ENCODE measurements at regions not wholly inside any gene's neighbourhood (a gene's known extent, or its start where the extent isn't known, plus 50 kb on each side); places are given as distances from the start of the nearest gene placed in this dataset.
"Not testable (repeated sequence)": the region's sequence is repeated elsewhere in the genome, so short reads cannot be mapped to it uniquely, and the experiment has no call there.

- intact Hi-C loops (cut with micrococcal nuclease) = no loop called here
- peaks cover 1% of the 10 kb centered on the region for H3K36me3 ChIP-seq (ENCODE audit: control insufficient read depth, insufficient read depth, low read length)
- peaks cover 43% of the 10 kb centered on the region for H3K4me1 ChIP-seq (ENCODE audit: control insufficient read depth, insufficient read depth, low read length)
- TF ChIP-seq CTCF (IDR thresholded peaks at IDR 0.05) = no peak
- H3K27me3 ChIP-seq (ENCODE audit: control insufficient read depth, insufficient read depth, low read length) = no peaks in the 10 kb centered on the region
- H3K9me3 ChIP-seq (ENCODE audit: control insufficient read depth, insufficient read depth, low read length) = no peaks in the 10 kb centered on the region
- no peak overlapping the region for H3K4me3 Mint-ChIP-seq
- H3K27ac Mint-ChIP-seq = peak overlapping the region; percentile 94 to 96
- no peaks in the 10 kb centered on the region for H3K27me3 Mint-ChIP-seq (ENCODE audit: low read depth in 2 of 2)
- ATAC-seq = no peak
- H3K9me3 Mint-ChIP-seq = no peaks in the 10 kb centered on the region
- no peak overlapping the region for H3K4me3 ChIP-seq (ENCODE audit: low read length)
- H3K36me3 Mint-ChIP-seq = no peaks in the 10 kb centered on the region
- no peak for DNase-seq
- 94% methylated on average over 15 of the region's 15 CpGs for WGBS (ENCODE audit: insufficient coverage)
- H3K27ac ChIP-seq (ENCODE audit: low read length) = no peak overlapping the region
- peaks cover 61 to 71% of the 10 kb centered on the region in 2 donors for H3K4me1 Mint-ChIP-seq
These were observed 161.4 kb downstream of the LAT start for GRCh38 chr16:29146266-29146665.

DNA sequence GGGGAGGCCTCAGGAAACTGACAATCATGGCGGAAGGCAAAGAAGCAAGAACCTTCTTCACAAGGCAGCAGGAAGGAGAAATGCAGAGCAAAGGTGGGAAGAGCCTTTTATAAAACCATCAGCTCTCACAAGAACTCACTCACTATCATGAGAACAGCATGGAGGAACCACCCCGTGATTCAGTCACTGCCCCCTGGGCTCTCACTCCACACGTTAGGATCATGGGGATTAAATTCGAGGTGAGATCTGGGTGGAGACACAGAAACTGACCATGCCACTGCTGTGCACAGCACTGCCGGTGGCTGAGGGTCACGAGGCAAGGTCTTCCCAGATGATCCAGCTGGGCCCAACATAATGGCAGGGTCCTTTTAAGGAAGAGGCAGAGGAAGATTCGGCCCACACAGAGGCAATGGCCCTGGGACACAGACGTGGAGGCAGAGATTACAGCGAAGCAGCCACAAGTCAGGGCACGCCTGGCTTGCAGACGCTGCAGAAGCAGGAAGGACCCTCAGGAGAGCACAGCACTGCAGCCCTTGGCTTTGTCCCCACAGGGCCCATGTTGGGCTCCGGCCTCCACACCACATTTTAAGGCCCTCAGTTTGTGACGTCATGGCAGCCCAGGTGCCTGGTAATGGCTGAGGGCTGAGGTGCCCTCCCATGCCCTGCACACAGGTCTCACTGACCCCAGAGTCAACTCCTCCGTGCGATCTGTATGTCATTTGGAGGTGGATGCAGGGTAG lies 160.8 kb downstream of the LAT start:
- ATAC-seq; H3K36me3 ChIP-seq (ENCODE audit: control insufficient read depth, insufficient read depth, low read length); H3K27me3 Mint-ChIP-seq (ENCODE audit: low read depth in 2 of 2); intact Hi-C loops (cut with micrococcal nuclease); H3K4me3 Mint-ChIP-seq; H3K4me3 ChIP-seq (ENCODE audit: low read length); H3K36me3 Mint-ChIP-seq; H3K9me3 Mint-ChIP-seq; H3K27me3 ChIP-seq (ENCODE audit: control insufficient read depth, insufficient read depth, low read length); H3K9me3 ChIP-seq (ENCODE audit: control insufficient read depth, insufficient read depth, low read length); DNase-seq; H3K27ac ChIP-seq (ENCODE audit: low read length): not testable (repeated sequence)
- peaks cover 61 to 70% of the 10 kb centered on the region in 2 donors for H3K4me1 Mint-ChIP-seq
- 94% methylated on average over 15 of the region's 15 CpGs for WGBS (ENCODE audit: insufficient coverage)
- H3K4me1 ChIP-seq (ENCODE audit: control insufficient read depth, insufficient read depth, low read length) = peaks cover 39% of the 10 kb centered on the region
- H3K27ac Mint-ChIP-seq = peak overlapping the region; percentile 94 to 96

DNA sequence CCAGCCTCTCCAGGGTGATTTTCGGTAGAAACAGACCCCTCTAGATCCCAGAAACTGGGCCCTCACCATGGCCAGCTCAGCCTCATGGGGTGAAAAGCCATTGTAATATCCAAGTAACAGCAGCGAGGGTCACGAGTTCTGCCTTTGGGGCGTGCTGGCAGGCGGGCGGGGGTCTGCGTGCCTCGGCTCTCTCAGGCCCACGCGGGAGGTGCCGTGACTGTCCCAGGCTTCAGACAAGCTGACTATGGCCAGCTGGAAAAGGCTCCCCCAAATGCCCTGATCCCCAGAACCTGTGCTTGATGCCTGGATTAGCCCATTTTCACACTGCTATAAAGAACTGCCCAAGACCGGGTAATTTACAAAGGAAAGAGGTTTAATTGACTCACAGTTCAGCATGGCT lies 160.2 kb downstream of the LAT start:
- intact Hi-C loops (cut with micrococcal nuclease); H3K9me3 ChIP-seq (ENCODE audit: control insufficient read depth, insufficient read depth, low read length); ATAC-seq; H3K27me3 Mint-ChIP-seq (ENCODE audit: low read depth in 2 of 2); H3K27ac ChIP-seq (ENCODE audit: low read length); H3K27me3 ChIP-seq (ENCODE audit: control insufficient read depth, insufficient read depth, low read length); H3K4me3 Mint-ChIP-seq; DNase-seq; H3K9me3 Mint-ChIP-seq; H3K36me3 Mint-ChIP-seq; H3K4me3 ChIP-seq (ENCODE audit: low read length); H3K36me3 ChIP-seq (ENCODE audit: control insufficient read depth, insufficient read depth, low read length): not testable (repeated sequence)
- Mint-ChIP-seq H3K4me1 (peaks cover 55 to 68% of the 10 kb centered on the region in 2 donors), H3K27ac (peak overlapping the region; percentile 94 to 96)
- H3K4me1 ChIP-seq (ENCODE audit: control insufficient read depth, insufficient read depth, low read length) = peaks cover 36% of the 10 kb centered on the region
- over 99% methylated on average over 10 of the region's 12 CpGs for WGBS (ENCODE audit: insufficient coverage)

DNA sequence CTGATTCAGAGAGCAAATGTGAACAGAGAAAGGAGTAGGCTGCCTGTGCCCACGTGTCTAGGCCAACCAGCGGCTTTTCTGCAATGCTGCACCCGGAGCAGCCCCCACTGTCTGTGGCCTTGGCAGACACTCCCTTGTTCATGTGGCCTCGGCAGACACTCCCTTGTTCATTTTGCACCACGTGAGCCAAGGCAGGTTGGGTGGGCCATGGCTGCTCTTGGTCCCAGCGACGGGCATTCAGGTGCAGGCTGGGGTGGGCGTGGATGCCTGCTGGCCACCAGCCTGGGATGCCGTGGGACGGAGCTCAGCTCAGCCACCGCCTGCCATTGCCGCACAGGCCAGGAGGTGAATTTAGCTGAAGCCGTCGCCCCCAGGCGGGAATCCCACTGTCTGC lies 159.8 kb downstream of the LAT start:
- H3K36me3 Mint-ChIP-seq; H3K27ac ChIP-seq (ENCODE audit: low read length); H3K9me3 ChIP-seq (ENCODE audit: control insufficient read depth, insufficient read depth, low read length); H3K27me3 Mint-ChIP-seq (ENCODE audit: low read depth in 2 of 2); ATAC-seq; H3K36me3 ChIP-seq (ENCODE audit: control insufficient read depth, insufficient read depth, low read length); intact Hi-C loops (cut with micrococcal nuclease); H3K27me3 ChIP-seq (ENCODE audit: control insufficient read depth, insufficient read depth, low read length); H3K4me3 ChIP-seq (ENCODE audit: low read length); DNase-seq; H3K9me3 Mint-ChIP-seq; H3K4me3 Mint-ChIP-seq: not testable (repeated sequence)
- Mint-ChIP-seq H3K4me1 (peaks cover 51 to 63% of the 10 kb centered on the region in 2 donors), H3K27ac (peak overlapping the region; percentile 94 to 96)
- WGBS (ENCODE audit: insufficient coverage) = 81% methylated on average over 15 of the region's 15 CpGs
- peaks cover 32% of the 10 kb centered on the region for H3K4me1 ChIP-seq (ENCODE audit: control insufficient read depth, insufficient read depth, low read length)

DNA sequence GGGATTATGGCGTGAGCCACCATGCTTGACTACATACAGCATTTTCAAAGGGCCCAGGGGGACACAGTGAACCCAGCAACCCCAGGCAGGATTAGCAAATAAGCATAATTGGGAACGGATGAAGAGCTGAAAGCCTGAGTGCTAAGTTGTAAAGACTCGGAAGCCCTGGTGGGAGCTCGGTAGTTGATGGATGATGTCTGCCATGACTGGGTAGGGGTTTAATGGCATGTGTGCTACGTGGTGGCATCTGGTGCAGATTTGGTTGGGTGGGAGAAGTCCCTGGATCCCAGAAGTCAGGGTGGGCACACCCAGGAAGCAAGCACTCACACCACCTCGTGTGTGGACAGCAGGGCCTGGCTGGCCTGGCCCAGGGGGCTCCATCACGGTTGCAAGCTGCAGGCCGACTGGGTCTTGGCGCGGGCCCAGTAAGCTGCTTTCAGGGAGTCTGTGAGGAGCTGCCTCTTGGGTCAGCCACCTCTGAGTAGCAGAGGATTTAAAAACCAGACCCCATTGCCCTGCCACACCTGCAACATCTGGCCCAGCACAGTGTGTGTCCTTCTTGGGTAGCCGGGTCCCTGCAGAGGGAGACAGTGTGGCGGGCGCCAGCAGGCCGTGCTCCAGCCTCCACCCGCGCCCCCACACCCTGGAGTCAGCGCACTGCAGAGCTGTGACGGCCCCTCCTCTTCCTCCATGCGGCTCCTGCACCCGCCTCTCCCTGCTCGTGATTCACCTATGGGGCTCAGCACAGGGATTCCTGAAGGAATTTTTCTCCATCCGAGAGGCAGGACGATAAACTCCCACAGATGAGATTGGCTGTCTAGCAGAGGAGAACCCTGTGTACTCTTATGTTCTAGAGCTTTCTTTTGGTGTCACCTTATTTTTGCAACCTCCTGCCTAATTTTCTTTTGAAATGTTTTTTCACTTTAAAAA lies 159.2 kb downstream of the LAT start:
- not testable (repeated sequence) for ATAC-seq, DNase-seq

GRCh38 chr16:29142506-29142905 lies 157.7 kb downstream of the LAT start:
- H3K9me3 Mint-ChIP-seq; H3K36me3 Mint-ChIP-seq; H3K27me3 Mint-ChIP-seq (ENCODE audit: low read depth in 2 of 2); H3K36me3 ChIP-seq (ENCODE audit: control insufficient read depth, insufficient read depth, low read length); ATAC-seq; DNase-seq; H3K27me3 ChIP-seq (ENCODE audit: control insufficient read depth, insufficient read depth, low read length); H3K4me1 ChIP-seq (ENCODE audit: control insufficient read depth, insufficient read depth, low read length); H3K9me3 ChIP-seq (ENCODE audit: control insufficient read depth, insufficient read depth, low read length); H3K4me3 ChIP-seq (ENCODE audit: low read length); intact Hi-C loops (cut with micrococcal nuclease); H3K27ac ChIP-seq (ENCODE audit: low read length); H3K4me3 Mint-ChIP-seq: not testable (repeated sequence)
- 87% methylated on average over 14 of the region's 14 CpGs for WGBS (ENCODE audit: insufficient coverage)
- H3K4me1 Mint-ChIP-seq = peaks cover 30 to 43% of the 10 kb centered on the region in 2 donors
- peak overlapping the region; percentile 53 to 72 for H3K27ac Mint-ChIP-seq

More for the DNA sequence above, 159.2 kb downstream of the LAT start:
- H3K4me3 ChIP-seq (ENCODE audit: low read length); H3K27me3 Mint-ChIP-seq (ENCODE audit: low read depth in 2 of 2); intact Hi-C loops (cut with micrococcal nuclease); H3K36me3 ChIP-seq (ENCODE audit: control insufficient read depth, insufficient read depth, low read length); H3K9me3 ChIP-seq (ENCODE audit: control insufficient read depth, insufficient read depth, low read length); H3K27me3 ChIP-seq (ENCODE audit: control insufficient read depth, insufficient read depth, low read length); H3K36me3 Mint-ChIP-seq; H3K9me3 Mint-ChIP-seq; H3K27ac ChIP-seq (ENCODE audit: low read length); H3K4me3 Mint-ChIP-seq: not testable (repeated sequence)
- 89% methylated on average over 21 of the region's 23 CpGs for WGBS (ENCODE audit: insufficient coverage)
- H3K27ac Mint-ChIP-seq = peak overlapping the region; percentile 94 to 96
- H3K4me1 ChIP-seq (ENCODE audit: control insufficient read depth, insufficient read depth, low read length) = peaks cover 25% of the 10 kb centered on the region
- H3K4me1 Mint-ChIP-seq = peaks cover 44 to 57% of the 10 kb centered on the region in 2 donors
